ENCODE measurements at regions not wholly inside any gene's neighbourhood (a gene's known extent, or its start where the extent isn't known, plus 50 kb on each side); places are given as distances from the start of the nearest gene placed in this dataset.
"Not testable (repeated sequence)": the region's sequence is repeated elsewhere in the genome, so short reads cannot be mapped to it uniquely, and the experiment has no call there.

DNA sequence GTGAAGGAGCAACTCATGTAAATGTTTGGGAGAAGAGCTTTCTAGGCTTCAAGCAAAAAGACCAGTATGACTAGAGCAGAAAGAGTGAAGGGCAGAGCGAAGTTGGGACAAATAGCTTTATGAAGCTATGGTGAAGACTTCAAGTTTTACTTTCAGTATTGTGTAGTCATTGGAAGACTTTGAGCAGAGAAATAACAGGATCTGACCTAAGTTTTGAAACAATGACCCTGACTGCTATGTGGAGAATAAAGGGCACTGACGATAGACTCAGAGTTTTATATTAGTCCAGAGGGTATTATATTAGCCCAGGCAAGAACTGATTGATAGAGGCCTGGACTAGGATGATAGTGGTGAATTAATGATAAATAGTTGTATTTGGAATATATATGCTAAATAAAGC, 187.3 kb downstream of the KTN1 start:
- no peak for DNase-seq (ENCODE audit: low read depth in 3 of 3)

DNA sequence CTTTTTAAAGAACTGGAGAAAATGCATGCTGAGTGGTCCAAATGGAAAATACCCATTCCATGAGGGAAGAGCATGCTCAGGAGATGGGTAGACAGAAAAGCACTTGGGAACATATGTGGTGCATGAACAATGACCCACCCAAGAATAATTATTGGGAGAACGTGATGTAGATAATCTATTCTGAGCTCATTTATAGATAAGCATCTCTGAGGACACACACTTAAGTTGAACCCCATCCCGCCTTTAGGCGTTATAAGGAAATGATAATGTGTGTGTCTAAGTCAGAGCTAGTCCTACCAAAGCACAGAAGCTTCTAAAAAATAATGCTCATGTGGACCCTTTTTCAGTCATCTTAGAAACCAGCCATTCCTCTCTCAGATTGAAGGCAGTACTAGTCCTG, 189.9 kb downstream of the KTN1 start:
- DNase-seq (ENCODE audit: low read depth in 3 of 3) = no peak

DNA sequence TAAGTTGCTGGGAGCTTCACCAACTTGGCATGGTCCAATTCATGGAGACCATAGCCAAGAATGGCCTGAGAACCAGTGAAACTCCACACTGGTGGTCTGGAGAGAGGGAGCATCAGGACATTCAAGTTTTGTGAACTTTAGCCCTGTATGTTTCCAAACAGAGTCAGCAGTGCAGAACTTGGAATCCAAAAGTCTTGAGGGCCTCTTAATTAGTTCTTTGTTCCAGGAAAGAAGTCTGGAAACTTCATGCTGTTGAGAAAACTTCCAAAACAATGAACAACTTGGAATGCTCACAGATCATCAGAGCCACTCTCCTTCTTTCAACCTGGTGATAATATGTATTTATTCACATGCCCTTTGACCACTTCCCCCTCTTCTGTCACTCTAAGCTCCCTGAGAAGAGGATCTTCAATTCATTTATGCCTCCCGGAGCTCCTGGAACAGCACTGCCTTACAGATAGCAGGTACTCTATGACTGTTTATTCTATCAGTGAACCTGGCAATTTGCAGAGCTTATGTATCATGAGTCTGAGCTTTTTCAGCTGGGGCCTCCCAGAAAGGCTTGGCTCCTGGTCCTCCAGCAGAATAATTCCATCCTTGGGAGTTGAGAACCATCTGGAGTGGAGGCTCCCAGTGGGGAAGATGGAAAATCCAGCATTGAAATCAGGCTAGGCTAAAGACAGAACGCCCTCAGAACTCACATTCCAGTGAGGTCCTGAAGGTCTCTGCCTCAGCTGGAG, 191.4 kb downstream of the KTN1 start:
- DNase-seq (ENCODE audit: low read depth in 3 of 3) = no peak

DNA sequence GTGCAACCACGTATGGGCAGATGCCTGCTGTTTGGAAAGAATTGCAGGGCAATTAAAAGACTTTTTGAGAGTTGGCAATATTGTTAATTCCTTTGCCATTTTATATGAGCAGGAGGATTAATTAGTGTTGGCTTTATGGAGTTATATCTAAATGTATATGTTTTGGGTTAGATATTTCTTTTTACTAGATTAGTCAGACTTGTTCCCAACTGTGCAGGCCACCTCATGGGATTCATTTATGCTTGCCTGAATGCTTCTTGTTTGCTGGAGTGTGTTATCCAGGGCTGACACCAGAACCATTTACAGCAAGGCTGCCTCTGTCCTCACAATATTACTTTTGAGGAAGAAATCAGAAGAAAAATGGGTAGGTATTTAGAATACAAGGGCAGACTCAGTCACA, 192.5 kb downstream of the KTN1 start:
- DNase-seq (ENCODE audit: low read depth in 3 of 3) = no peak

DNA sequence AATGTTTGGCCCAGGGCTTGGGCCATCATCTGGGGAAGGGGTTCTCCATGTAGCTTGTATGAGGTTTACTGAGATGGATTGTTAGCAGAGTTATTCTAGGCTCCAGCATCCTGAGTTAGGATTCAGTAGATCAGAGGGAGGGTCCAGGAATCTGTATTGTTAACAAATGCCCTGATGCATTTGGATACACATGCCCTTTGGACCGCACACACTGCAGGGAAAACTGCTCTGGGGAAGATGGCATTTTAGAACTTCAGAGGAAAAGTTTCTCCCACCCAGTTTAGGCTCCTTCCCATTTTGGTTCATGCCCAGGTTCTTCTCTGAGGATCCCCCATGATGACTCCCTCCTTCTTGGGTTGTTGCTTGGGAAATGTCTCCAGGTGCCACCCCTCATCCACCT, 193.3 kb downstream of the KTN1 start:
- no peak for DNase-seq (ENCODE audit: low read depth in 3 of 3)

- DNase-seq (ENCODE audit: low read depth in 3 of 3) = no peak
These were observed 194.1 kb downstream of the KTN1 start for GRCh38 chr14:55773984-55774545.

- no peak for DNase-seq (ENCODE audit: low read depth in 3 of 3)
These were observed 197.9 kb downstream of the KTN1 start for GRCh38 chr14:55777877-55778276.

DNA sequence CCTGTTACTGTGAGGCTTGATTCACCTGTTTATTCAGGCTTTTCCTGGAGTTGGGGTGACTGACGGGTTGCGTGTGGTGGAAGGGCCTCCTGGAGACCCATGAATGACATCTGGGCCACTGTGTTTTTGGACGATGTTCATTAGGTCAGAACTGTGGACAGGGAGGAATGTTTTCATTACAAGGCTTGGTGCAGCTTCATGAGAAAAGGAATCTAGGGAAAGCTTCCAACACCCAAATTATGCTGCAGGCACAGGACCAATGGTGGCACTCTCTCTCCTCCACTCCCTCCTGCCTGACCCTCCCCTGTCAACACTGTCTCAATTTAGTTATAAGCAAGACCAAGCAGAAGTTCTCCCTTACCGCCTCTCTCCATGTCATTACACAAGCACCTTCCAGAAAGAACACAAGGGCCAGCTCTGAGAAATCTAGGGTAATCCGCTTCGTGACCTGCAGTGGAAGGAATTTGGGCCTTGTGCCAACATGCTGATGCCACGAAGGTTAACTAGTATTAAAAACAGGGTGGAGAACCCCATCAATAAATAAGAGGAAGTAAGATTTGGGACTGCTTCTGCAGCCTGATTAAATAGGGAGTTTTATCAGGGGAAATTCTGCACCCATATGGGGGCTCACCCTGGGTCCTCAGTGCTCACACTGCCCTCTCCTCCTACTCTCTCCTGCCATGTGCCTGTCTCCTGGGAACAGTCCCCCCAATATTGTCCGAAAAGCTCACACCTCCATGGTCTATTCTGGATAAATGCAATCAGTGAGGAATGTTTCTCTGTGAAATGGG, 200.3 kb downstream of the KTN1 start:
- DNase-seq (ENCODE audit: low read depth in 3 of 3) = no peak

GRCh38 chr14:55781046-55781445, 201.0 kb downstream of the KTN1 start:
- no peak for DNase-seq (ENCODE audit: low read depth in 3 of 3)

- DNase-seq (ENCODE audit: low read depth in 3 of 3) = no peak
These were observed 202.2 kb downstream of the KTN1 start for GRCh38 chr14:55782166-55782565.

GRCh38 chr14:55789406-55789805, 209.4 kb downstream of the KTN1 start:
- no peak for DNase-seq (ENCODE audit: low read depth in 3 of 3)

GRCh38 chr14:55794655-55795595, 214.9 kb downstream of the KTN1 start:
- DNase-seq (ENCODE audit: low read depth in 3 of 3) = no peak

DNA sequence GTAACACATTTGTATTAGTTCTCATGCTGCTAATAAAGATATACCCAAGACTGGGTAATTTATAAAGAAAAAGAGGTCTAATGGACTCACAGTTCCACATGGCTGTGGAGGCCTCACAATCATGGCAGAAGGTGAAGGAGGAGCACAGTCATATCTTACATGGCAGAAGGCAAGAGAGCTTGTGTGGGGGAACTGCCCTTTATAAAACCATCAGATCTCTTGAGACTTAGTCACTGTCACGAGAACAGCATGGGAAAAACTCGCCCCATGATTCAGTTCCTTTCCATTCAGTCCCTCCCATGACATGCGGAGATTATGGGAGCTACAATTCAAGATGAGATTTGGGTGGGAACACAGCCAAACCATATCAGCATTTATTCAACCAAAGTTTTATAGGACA, 216.5 kb downstream of the KTN1 start:
- DNase-seq (ENCODE audit: low read depth in 3 of 3) = not testable (repeated sequence)

DNA sequence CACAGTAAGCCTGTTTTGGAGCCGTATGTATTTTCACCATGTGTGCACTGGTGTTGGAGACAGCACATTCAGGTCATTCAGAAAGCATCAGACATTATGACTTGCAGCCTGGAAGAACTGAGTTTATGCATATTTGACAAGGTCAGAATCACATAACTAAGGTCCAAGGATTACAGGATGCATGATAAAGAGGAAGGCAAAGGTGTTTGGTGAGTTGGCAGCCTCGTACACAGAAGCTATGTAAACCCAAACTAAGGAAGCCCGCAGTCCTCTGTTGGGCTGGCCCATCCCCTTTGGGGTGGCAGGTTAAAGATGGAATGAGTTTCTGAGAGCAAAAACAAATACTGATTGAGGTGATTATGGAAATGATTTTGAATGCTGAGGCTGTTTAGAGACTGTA, 218.4 kb downstream of the KTN1 start:
- DNase-seq (ENCODE audit: low read depth in 3 of 3) = no peak

GRCh38 chr14:55799508-55800095, 219.6 kb downstream of the KTN1 start:
- no peak for DNase-seq (ENCODE audit: low read depth in 3 of 3)

GRCh38 chr14:55800156-55800785, 220.3 kb downstream of the KTN1 start:
- DNase-seq (ENCODE audit: low read depth in 3 of 3) = no peak

DNA sequence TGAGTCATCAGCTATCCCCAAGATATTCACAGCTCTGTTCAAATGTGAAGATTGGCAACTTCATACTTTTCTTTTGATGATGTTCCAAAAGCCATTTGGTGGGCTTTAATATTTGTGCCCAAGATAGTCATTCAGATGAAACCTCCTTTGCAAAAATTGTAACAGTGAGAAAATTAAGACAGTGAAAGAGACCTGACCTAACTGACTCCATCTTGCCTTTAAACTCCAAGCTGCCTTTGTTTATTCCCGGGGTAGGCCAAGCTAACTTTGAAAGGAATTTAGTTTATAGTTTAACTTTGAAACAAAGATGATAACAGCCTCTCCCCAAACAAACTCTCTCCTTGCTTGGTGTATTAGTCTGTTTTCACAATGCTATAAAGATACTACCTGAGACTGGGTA, 221.1 kb downstream of the KTN1 start:
- no peak for DNase-seq (ENCODE audit: low read depth in 3 of 3)

GRCh38 chr14:55802986-55803872, 223.2 kb downstream of the KTN1 start:
- DNase-seq (ENCODE audit: low read depth in 3 of 3) = no peak

DNA sequence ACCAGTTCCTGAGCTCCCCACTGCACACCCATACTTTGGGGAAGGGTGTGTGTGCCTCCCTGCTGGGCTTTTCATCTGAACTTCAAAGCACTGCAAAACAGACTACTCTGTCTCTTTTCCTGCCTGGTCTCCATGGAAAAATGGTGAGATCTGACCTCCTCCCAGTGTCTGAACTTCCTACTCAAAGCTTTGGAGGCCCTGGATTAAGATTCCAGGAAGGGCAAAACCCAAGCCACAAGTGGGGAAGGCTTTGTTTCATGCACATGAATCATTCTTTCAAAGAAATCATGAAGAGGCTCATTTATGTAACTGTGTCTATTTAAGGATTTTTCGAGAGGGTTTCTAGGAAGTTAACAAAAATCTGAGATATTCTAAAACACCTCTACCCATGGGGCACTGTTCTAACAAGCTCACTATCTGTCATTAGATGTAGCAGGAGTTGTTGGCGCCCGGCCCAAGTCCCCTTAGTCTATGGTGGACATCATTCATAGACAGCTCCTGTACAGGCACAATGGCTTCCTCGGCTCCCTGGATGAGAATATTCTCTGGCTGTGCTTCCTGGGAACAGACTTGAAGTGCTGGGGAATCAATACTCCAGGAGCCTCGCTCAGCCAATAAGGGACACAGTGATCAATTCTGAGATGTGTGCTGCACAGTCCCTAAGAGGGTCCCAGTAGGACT, 224.0 kb downstream of the KTN1 start:
- DNase-seq (ENCODE audit: low read depth in 3 of 3) = no peak
